ENCODE measurements at regions not wholly inside any gene's neighbourhood (a gene's known extent, or its start where the extent isn't known, plus 50 kb on each side); places are given as distances from the start of the nearest gene placed in this dataset.

GRCh38 chr6:1544000-1544399 is 65.7 kb upstream of the FOXC1 start:
- TF ChIP-seq CTCF (IDR thresholded peaks at IDR 0.05) (no peak), POLR2AphosphoS5 (IDR thresholded peaks at IDR 0.05; ENCODE audit: low read depth, low read length) (no peak), TCF7L2 (IDR thresholded peaks at IDR 0.05; ENCODE audit: low read depth, low read length) (no peak), SIN3A (IDR thresholded peaks at IDR 0.05; ENCODE audit: borderline replicate concordance, insufficient read depth, low read depth, low read length) (no peak)
